HEK293 (cell line): ENCODE measurements at regions not wholly inside any gene's neighbourhood (a gene's known extent, or its start where the extent isn't known, plus 50 kb on each side); places are given as distances from the start of the nearest gene placed in this dataset.

Experiments used
- ZNF324 ChIP-seq: fragments of 450-650 bp; formaldehyde crosslinking; IDR thresholded peaks from 2 replicates; pipeline ENCODE4 v1.5.1; 2016; ENCODE audit warnings: missing biosample characterization, missing genetic modification characterization
- ZNF513 ChIP-seq: fragments of 450-650 bp; IDR thresholded peaks from 2 replicates; pipeline ENCODE4 v1.5.1; 2018; ENCODE audit warnings: missing biosample characterization, missing genetic modification characterization

- TF ChIP-seq ZNF513 (tag by site-specific recombination) (no peak), ZNF324 (no peak)
Observed at GRCh38 chr22:26767351-26768155, 110.2 kb downstream of the MIAT start.
